HCT116 (cell line): ENCODE measurements at regions not wholly inside any gene's neighbourhood (a gene's known extent, or its start where the extent isn't known, plus 50 kb on each side); places are given as distances from the start of the nearest gene placed in this dataset.

Experiments used
- ATAC-seq: fragments of 200-7000 bp; cut with Tn5 transposase; 2 replicates; pipeline ENCODE4 v1.9.1; 2020; ENCODE audit warnings: mild to moderate bottlenecking, moderate library complexity
- BruUV-seq: library from RNA; stranded (reverse); fragments of 400-500 nt; replicated peaks from 2 replicates; lab custom pipeline; 2021; lab: Mats Ljungman, UMichigan
- CTCF ChIA-PET: fragments of 300-600 bp; sonication (Branson Sonifier 250); formaldehyde crosslinking; loops from one replicate; lab custom pipeline; 2021; ENCODE audit warnings: antibody characterized with exemption; lab: Charles Lee
- POLR2A ChIA-PET: fragments of 300-600, 350-600 bp; sonication (Branson Sonifier 250); formaldehyde crosslinking; loops from one replicate; lab custom pipeline; 2021; ENCODE audit warnings: antibody characterized with exemption; lab: Charles Lee
- RAD21 ChIA-PET, 2 experiments: fragments of 300-600 bp; sonication (Branson Sonifier 250); formaldehyde crosslinking; loops; one replicate each; lab custom pipeline; 2023; ENCODE audit warnings: low total read pairs in 2 of 2; ENCODE audit not compliant: uncharacterized antibody in 2 of 2, unreplicated experiment in 2 of 2, low non-redundant PET in 1 of 2; lab: Charles Lee
- DNase-seq: peaks from one replicate; pipeline ENCODE4 v3.0.0-alpha.2; 2010; ENCODE audit warnings: low read depth, low spot score
- H2AFZ ChIP-seq: fragments of 200-600 bp; shearing (Covaris generic), sonication (generic); 2 replicates; pipeline ENCODE4 v1.6.1; 2017; ENCODE audit warnings: low read depth, mixed run types, mixed read lengths, antibody characterized with exemption, low read length; ENCODE audit not compliant: poor library complexity, severe bottlenecking
- H3K27ac ChIP-seq: 2 replicates; pipeline ENCODE4 v1.5.1; 2012; ENCODE audit warnings: low read depth, low read length
- H3K27me3 ChIP-seq: fragments of 200-600 bp; sonication (generic); 2 replicates; pipeline ENCODE4 v1.6.1; 2016; ENCODE audit warnings: mixed run types, low read length, mixed read lengths; ENCODE audit not compliant: insufficient read depth
- H3K36me3 ChIP-seq, 2 experiments: fragments of 200-500 bp in 1 of 2; fragments of 200-600 bp in 1 of 2; sonication (Bioruptor generic) in 1 of 2; sonication (generic) in 1 of 2; 2 replicates each; pipeline versions ENCODE4 v1.5.1 to v1.6.1; 2014 to 2016; ENCODE audit warnings: low read length in 2 of 2, inconsistent platforms in 1 of 2, mixed read lengths in 1 of 2, mixed run types in 1 of 2; ENCODE audit not compliant: insufficient read depth in 2 of 2, control insufficient read depth in 1 of 2
- H3K4me1 ChIP-seq, 2 experiments: fragments of 200-600 bp in 1 of 2; sonication (generic) in 1 of 2; 2 replicates each; pipeline versions ENCODE4 v1.5.1 to v1.6.1; 2012 to 2017; ENCODE audit warnings: low read length in 2 of 2, inconsistent platforms in 1 of 2, mild to moderate bottlenecking in 1 of 2, mixed read lengths in 1 of 2, mixed run types in 1 of 2, moderate library complexity in 1 of 2; ENCODE audit not compliant: insufficient read depth in 2 of 2, control insufficient read depth in 1 of 2
- H3K4me2 ChIP-seq: fragments of 200-600 bp; sonication (generic); 2 replicates; pipeline ENCODE4 v1.6.1; 2017; ENCODE audit warnings: mixed run types, low read length, mixed read lengths
- H3K4me3 ChIP-seq, 2 experiments: fragments of 200-600 bp in 1 of 2; sonication (generic) in 1 of 2; replicated peaks in 1 of 2; 2 replicates each; pipeline ENCODE4 v1.5.1; 2011 to 2016; ENCODE audit warnings: low read length in 2 of 2, control low read depth in 1 of 2, low read depth in 1 of 2, mild to moderate bottlenecking in 1 of 2, mixed read lengths in 1 of 2, mixed run types in 1 of 2
- H3K79me2 ChIP-seq: fragments of 200-600 bp; sonication (generic); 2 replicates; pipeline ENCODE4 v1.6.1; 2017; ENCODE audit warnings: mild to moderate bottlenecking, mixed run types, low read length, moderate library complexity, mixed read lengths; ENCODE audit not compliant: insufficient read depth
- H3K9ac ChIP-seq: fragments of 200-600 bp; sonication (generic); 2 replicates; pipeline ENCODE4 v1.6.1; 2016; ENCODE audit warnings: low read length, mixed read lengths
- H3K9me2 ChIP-seq: fragments of 200-600 bp; sonication (generic), shearing (Covaris generic); 2 replicates; pipeline ENCODE4 v1.6.1; 2017; ENCODE audit warnings: mixed run types, mild to moderate bottlenecking, moderate library complexity; ENCODE audit not compliant: insufficient read depth
- H3K9me3 ChIP-seq, 2 experiments: fragments of 200-500 bp in 1 of 2; fragments of 200-600 bp in 1 of 2; sonication (Bioruptor generic) in 1 of 2; sonication (generic) in 1 of 2; 2 replicates each; pipeline ENCODE4 v1.6.1; 2014 to 2017; ENCODE audit warnings: low read length in 2 of 2, mixed read lengths in 2 of 2, inconsistent platforms in 1 of 2, low read depth in 1 of 2, mild to moderate bottlenecking in 1 of 2, mixed run types in 1 of 2, moderate library complexity in 1 of 2; ENCODE audit not compliant: control insufficient read depth in 1 of 2, insufficient read depth in 1 of 2
- H4K20me1 ChIP-seq: fragments of 200-600 bp; sonication (generic), shearing (Covaris generic); 2 replicates; pipeline ENCODE4 v1.6.1; 2017; ENCODE audit warnings: mixed run types, mild to moderate bottlenecking, moderate library complexity; ENCODE audit not compliant: insufficient read depth
- EGR1 ChIP-seq: IDR thresholded peaks from 2 replicates; pipeline ENCODE4 v1.6.1; 2012; ENCODE audit warnings: low read depth
- ELF1 ChIP-seq: IDR thresholded peaks from 2 replicates; pipeline ENCODE4 v1.6.1; 2012; ENCODE audit warnings: low read depth, borderline replicate concordance
- EZH2 ChIP-seq: fragments of 200-600 bp; sonication (generic); IDR thresholded peaks from 2 replicates; pipeline ENCODE4 v1.6.1; 2017; ENCODE audit warnings: antibody characterized with exemption, mixed run types
- EZH2phosphoT487 ChIP-seq: fragments of 200-600 bp; IDR thresholded peaks from 2 replicates; pipeline ENCODE4 v1.6.1; 2018; ENCODE audit warnings: antibody characterized with exemption, borderline replicate concordance
- FOSL1 ChIP-seq: IDR thresholded peaks from 2 replicates; pipeline ENCODE4 v1.6.1; 2012; ENCODE audit warnings: low read depth
- POLR2A ChIP-seq: IDR thresholded peaks from 2 replicates; pipeline ENCODE4 v1.7.0; 2011; ENCODE audit warnings: borderline replicate concordance; ENCODE audit not compliant: insufficient read depth, insufficient read length; ENCODE audit errors: extremely low read depth
- POLR2AphosphoS5 ChIP-seq: IDR thresholded peaks from 2 replicates; pipeline ENCODE4 v1.6.1; 2011; ENCODE audit warnings: mild to moderate bottlenecking, low read depth, low read length, moderate library complexity
- SIN3A ChIP-seq: IDR thresholded peaks from 2 replicates; pipeline ENCODE4 v1.6.1; 2012; ENCODE audit warnings: low read depth
- SP1 ChIP-seq: IDR thresholded peaks from 2 replicates; pipeline ENCODE4 v1.6.1; 2012; ENCODE audit warnings: low read depth
- TCF7L2 ChIP-seq: IDR thresholded peaks from 2 replicates; pipeline ENCODE4 v1.7.0; 2011; ENCODE audit warnings: borderline replicate concordance, inconsistent platforms; ENCODE audit not compliant: insufficient read depth, insufficient read length; ENCODE audit errors: extremely low read depth
- YY1 ChIP-seq: IDR thresholded peaks from 2 replicates; pipeline ENCODE4 v1.6.1; 2011; ENCODE audit warnings: low read length, low read depth, moderate library complexity, mild to moderate bottlenecking; ENCODE audit not compliant: insufficient replicate concordance; ENCODE audit errors: extremely low read depth
- ZNF274 ChIP-seq: fragments of 200-500 bp; sonication (Bioruptor generic); IDR thresholded peaks from 2 replicates; pipeline ENCODE4 v1.6.1; 2014; ENCODE audit warnings: mild to moderate bottlenecking, low read depth, low read length, inconsistent platforms
- intact Hi-C: fragments of 100-400 bp; cut with micrococcal nuclease; formaldehyde crosslinking; loops from 2 replicates; pipeline ENCODE4 v1.10.0; 2022
- TF ChIP-seq, protein P1 (sequence below): IDR thresholded peaks from 2 replicates; pipeline ENCODE4 v1.6.1; 2012; ENCODE audit warnings: low read depth
- TF ChIP-seq, protein P2 (sequence below): IDR thresholded peaks from 2 replicates; pipeline ENCODE4 v1.6.1; 2012
- TF ChIP-seq, protein P3 (sequence below), 3 experiments: fragments of 200-600 bp in 1 of 3; sonication (generic) in 1 of 3; IDR thresholded peaks in 2 of 3; conservative IDR thresholded peaks in 1 of 3; 2 replicates each; pipeline ENCODE4 v1.5.1; 2012 to 2017; ENCODE audit warnings: low read depth in 2 of 3, low read length in 2 of 3, antibody characterized with exemption in 1 of 3, borderline replicate concordance in 1 of 3, control low read depth in 1 of 3, mild to moderate bottlenecking in 1 of 3, mixed read lengths in 1 of 3, mixed run types in 1 of 3, moderate library complexity in 1 of 3; ENCODE audit not compliant: insufficient read depth in 1 of 3

- intact Hi-C loops, result no loop called here
- H3K9ac ChIP-seq, result no peak overlapping the region
- H4K20me1 ChIP-seq, result no peaks in the 10 kb centered on the region
- TF ChIP-seq EGR1 (no peak), EZH2phosphoT487 (no peak), TCF7L2 (no peak), SP1 (no peak), ELF1 (no peak), YY1 (no peak), SIN3A (no peak), POLR2A (no peak), EZH2 (no peak), FOSL1 (no peak), ZNF274 (no peak), POLR2AphosphoS5 (no peak)
- TF ChIP-seq, protein P1, sequence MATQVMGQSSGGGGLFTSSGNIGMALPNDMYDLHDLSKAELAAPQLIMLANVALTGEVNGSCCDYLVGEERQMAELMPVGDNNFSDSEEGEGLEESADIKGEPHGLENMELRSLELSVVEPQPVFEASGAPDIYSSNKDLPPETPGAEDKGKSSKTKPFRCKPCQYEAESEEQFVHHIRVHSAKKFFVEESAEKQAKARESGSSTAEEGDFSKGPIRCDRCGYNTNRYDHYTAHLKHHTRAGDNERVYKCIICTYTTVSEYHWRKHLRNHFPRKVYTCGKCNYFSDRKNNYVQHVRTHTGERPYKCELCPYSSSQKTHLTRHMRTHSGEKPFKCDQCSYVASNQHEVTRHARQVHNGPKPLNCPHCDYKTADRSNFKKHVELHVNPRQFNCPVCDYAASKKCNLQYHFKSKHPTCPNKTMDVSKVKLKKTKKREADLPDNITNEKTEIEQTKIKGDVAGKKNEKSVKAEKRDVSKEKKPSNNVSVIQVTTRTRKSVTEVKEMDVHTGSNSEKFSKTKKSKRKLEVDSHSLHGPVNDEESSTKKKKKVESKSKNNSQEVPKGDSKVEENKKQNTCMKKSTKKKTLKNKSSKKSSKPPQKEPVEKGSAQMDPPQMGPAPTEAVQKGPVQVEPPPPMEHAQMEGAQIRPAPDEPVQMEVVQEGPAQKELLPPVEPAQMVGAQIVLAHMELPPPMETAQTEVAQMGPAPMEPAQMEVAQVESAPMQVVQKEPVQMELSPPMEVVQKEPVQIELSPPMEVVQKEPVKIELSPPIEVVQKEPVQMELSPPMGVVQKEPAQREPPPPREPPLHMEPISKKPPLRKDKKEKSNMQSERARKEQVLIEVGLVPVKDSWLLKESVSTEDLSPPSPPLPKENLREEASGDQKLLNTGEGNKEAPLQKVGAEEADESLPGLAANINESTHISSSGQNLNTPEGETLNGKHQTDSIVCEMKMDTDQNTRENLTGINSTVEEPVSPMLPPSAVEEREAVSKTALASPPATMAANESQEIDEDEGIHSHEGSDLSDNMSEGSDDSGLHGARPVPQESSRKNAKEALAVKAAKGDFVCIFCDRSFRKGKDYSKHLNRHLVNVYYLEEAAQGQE, result no peak
- TF ChIP-seq, protein P2, sequence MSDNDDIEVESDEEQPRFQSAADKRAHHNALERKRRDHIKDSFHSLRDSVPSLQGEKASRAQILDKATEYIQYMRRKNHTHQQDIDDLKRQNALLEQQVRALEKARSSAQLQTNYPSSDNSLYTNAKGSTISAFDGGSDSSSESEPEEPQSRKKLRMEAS, result no peak
- TF ChIP-seq, protein P3, sequence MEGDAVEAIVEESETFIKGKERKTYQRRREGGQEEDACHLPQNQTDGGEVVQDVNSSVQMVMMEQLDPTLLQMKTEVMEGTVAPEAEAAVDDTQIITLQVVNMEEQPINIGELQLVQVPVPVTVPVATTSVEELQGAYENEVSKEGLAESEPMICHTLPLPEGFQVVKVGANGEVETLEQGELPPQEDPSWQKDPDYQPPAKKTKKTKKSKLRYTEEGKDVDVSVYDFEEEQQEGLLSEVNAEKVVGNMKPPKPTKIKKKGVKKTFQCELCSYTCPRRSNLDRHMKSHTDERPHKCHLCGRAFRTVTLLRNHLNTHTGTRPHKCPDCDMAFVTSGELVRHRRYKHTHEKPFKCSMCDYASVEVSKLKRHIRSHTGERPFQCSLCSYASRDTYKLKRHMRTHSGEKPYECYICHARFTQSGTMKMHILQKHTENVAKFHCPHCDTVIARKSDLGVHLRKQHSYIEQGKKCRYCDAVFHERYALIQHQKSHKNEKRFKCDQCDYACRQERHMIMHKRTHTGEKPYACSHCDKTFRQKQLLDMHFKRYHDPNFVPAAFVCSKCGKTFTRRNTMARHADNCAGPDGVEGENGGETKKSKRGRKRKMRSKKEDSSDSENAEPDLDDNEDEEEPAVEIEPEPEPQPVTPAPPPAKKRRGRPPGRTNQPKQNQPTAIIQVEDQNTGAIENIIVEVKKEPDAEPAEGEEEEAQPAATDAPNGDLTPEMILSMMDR (IDR thresholded peaks at IDR 0.05 in 2 of 3, conservative IDR thresholded peaks at IDR 0.05 in 1 of 3; ENCODE audit: borderline replicate concordance in 1 of 3, insufficient read depth in 1 of 3, low read depth in 2 of 3, low read length in 2 of 3), result no peak
- no peaks in the 10 kb centered on the region for H3K4me1 ChIP-seq
- no TSS peak for BruUV-seq
- no peak overlapping the region for H3K4me2 ChIP-seq
- H2AFZ ChIP-seq, result no peak overlapping the region
- H3K27ac ChIP-seq, result no peak overlapping the region
- RAD21 ChIA-PET, result no interaction called here
- H3K9me2 ChIP-seq, result no peaks in the 10 kb centered on the region
- H3K79me2 ChIP-seq, result no peaks in the 10 kb centered on the region
- no peaks in the 10 kb centered on the region for H3K9me3 ChIP-seq
- DNase-seq (no peak), ATAC-seq (no peak)
- no peak overlapping the region for H3K4me3 ChIP-seq
- no peaks in the 10 kb centered on the region for H3K36me3 ChIP-seq
- CTCF ChIA-PET, result no interaction called here
- POLR2A ChIA-PET, result no interaction called here
- no peaks in the 10 kb centered on the region for H3K27me3 ChIP-seq
These were observed 655.4 kb downstream of the RWDD3 start for GRCh38 chr1:95889400-95889799.
